GM19397 (cell line): ENCODE measurements at regions not wholly inside any gene's neighbourhood (a gene's known extent, or its start where the extent isn't known, plus 50 kb on each side); places are given as distances from the start of the nearest gene placed in this dataset.

Experiments
- ATAC-seq: cut with Tn5 transposase; IDR thresholded peaks from one replicate; pipeline ENCODE4 v1.9.1; 2021; ENCODE audit warnings: mild to moderate bottlenecking, moderate library complexity; ENCODE audit not compliant: unreplicated experiment

DNA sequence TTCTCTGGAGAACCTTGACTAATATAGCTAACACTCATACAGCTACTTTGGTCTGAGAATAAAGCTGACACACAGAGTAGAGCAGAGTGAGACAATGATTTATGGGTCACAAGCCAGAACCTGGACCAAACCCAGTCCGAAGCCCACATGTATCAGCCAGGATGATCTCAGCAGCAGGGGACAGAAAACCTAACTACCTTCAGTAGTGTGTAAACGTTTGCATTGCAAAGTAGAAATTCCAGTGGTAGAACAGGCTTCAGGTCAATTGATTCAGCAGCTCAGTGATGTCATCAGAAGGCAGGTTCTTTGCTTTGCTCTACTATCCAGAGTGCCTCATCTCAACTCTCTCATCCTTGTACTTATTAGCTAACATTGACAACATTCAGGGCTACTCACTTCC lies 62.5 kb upstream of the PALS2 start:
- ATAC-seq, result no peak

DNA sequence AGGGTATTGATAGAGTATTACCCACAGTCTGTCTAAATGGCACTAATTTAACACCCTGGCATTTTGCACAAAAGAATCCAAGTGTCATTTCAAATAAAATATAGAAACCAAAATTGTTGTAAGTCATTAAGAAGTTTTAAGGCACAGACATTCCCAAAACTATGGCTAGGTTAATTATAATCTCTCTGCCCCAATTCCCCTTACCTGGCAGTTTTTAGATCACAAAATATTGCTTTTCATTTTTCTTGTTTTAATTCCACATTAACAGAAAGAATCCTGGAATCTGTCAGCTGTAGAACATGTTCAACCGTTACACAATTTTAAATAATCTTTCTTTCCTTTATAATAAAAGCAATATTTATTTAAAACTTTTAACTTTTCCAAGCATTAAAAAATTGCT lies 56.1 kb upstream of the PALS2 start:
- no peak for ATAC-seq

DNA sequence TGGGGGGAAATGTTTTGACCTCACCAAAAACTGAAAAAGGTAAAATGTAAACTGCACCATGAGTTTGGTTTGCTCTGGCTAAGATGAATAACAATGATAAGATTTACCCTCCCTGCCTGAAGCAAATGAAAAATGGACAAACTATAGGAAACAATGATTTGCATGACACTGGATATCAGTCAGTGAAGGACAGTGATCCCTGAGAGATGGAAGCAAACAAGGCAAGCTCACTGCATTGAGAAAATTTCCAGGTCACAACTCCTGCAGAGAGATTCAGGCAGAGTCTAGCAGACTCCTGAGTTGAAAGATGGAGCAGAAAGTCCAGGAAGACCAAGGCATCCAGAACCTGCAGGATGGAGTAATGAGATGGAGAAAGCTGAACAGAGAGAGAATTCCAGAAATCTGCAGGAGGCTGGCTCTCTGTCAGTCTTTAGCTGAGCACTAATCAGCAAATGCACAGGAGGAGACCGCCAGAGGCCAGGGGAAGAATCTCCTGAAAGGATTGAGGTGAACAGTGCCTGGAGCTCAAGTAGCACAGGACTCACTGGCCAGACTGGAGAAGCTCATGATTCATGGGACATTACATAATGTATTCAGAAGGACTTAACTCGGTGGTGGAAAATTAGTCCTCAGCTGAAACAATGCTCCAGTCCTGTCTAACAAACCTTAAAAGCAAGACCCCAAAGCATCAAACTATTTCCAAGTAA lies 51.2 kb upstream of the PALS2 start:
- no peak for ATAC-seq
